HG02981 (cell line): ENCODE measurements at regions not wholly inside any gene's neighbourhood (a gene's known extent, or its start where the extent isn't known, plus 50 kb on each side); places are given as distances from the start of the nearest gene placed in this dataset.

ENCODE experiments used
- ATAC-seq: cut with Tn5 transposase; IDR thresholded peaks from one replicate; pipeline ENCODE4 v1.9.1; 2021; ENCODE audit warnings: mild to moderate bottlenecking, moderate library complexity; ENCODE audit not compliant: unreplicated experiment

DNA sequence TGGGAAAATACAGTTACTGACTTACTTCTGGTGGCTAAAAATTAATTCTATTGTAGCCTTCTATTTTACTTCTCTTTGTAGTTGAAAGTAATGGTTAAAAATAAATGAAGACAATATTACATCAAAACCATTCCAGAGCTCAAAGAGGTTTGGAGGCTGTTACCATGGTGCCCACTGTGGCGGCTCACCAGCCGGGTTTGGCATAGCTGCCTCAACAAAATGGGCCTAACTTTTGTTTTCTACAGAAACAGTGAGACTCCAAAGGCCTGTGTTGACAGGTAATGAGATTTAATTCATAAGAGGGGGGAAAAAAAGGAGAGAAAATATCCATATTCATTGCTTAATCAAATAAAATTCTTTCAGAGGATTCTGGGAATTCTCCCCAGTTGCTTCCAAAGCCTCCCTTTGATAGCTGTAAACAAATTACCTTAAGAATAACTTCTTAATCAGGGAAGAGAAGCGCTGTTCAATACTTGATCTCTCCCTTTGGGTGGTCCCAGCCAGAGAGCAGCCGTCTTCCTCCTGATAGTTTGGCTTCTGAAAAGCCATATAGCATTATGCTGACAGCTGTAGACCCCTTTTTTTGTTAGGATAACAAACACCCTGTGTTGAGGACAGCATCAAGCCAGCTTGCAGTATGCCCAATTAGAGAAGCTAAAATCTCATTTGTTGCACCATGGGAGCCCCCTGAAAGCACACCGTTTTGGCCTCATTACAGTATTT, 266.8 kb downstream of the NEDD1 start:
- ATAC-seq, result no peak

GRCh38 chr12:97177481-97177880, 270.4 kb downstream of the NEDD1 start:
- no peak for ATAC-seq

DNA sequence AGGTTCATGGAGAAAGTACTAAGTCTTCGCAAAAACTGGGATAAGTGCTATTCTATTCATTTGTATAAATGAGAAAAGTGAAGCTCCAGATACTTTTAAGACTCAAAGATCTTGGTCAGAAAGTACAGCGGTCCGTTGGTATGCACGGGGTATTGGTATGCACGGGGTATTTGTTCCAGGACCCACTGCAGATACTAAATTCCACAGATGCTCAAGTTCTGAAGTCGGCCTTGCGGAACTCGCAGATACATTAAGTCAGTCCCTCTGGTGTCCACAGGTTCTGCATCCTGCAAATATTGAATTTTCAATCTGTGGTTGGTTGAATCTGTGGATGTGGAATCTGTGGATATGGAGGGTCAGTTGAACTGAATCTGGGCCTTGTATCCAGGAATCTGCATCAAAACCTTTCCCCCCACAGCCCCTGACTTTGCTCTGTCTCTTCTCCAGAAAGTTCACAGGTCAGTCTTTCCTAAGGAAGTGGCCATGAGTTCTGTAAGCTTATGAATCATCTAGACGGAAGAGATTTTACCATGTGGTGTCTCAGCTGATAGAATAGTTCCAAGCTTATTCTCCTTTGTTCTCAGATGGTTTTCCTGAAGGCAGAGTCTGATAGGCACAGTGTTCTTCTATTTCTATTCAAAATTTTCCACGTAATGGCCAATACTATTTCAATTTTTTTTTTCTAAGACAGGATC, 274.7 kb downstream of the NEDD1 start:
- no peak for ATAC-seq

DNA sequence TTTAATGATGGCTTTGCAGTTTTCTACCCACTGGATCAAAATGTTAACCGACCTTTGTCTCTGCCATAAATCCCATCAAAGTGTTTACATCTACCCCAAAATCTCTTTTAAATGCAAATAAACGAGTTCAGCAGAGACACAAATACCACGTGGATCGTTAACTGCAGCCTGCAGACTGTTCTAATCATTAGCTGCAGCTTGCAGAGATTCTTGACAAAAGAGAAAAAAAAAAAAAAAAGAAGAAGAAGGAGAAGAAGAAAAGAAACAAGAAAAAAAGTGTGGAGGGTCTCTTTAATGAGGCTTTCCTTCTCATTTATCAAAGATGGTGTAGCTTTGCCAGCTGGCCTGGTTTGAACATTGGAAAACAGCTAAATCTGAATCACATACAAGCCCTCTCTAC, 275.7 kb downstream of the NEDD1 start:
- no peak for ATAC-seq

DNA sequence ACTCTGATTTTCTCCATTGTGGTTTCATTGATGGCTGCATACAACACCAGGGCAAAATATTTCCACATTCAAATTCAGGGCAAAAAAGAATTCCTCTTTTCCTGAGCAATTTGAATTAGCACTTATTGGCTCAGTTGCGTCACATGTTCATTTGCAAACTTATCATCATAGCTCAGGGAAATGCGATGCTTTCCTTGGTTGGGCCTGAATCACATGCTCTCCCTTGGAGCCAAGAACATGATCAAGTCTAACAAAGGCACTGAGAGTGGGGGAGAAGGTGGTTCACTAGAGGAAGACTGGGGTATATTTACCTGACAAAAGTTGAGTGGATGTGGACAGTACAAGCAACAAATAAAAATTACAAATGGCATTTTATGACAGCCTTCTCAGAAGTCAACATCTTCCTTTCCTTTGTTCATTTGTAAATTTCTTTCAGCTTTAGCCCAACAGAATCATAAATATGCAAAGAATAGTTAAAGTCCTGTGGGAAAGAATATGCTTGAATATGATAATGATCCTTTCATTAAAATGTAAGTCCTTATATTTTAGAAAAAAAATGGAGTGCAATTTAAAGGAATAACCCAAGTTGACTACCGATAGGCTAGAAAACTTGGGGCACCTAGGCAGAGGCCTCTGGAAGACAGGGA, 277.2 kb downstream of the NEDD1 start:
- no peak for ATAC-seq

DNA sequence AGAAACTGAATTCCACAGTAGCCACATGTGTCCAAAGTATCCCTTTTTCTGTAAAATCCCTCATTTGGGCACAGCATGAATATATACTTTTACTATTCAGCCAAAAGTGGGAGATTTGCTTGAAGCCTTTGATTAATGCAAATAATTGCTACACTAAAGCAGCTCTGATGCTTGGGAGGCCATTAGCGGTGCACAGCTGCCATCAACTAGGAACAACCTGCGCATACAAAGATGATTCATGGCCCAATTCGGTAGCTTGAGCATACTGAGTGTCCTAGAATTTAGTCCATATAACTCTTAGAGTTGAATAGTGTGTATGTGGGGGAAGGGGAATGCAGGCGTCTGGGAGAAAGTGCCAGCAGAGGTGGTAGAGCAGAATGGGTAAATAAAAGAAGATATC, 277.0 kb upstream of the RMST start:
- no peak for ATAC-seq

GRCh38 chr12:97194546-97194945, 268.1 kb upstream of the RMST start:
- ATAC-seq, result no peak

DNA sequence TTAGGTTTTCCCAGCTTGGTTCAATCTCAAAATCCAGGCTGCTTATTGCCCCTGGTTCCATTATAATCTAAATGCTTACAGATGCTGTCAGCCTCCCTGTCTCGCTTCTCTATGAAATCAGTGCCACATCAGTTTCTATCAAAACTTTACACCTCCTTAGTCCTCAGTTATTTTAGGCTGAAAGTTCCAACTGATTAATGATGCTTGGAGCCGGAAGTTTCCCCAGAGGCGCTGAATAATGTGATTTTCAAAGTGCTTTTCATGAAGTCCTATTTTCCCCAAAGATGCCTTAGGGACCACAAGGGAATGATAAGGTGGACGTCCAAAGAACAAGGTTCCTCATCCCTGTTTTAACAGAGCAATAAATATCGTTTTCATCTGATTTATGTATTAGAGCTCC, 262.4 kb upstream of the RMST start:
- ATAC-seq, result no peak

DNA sequence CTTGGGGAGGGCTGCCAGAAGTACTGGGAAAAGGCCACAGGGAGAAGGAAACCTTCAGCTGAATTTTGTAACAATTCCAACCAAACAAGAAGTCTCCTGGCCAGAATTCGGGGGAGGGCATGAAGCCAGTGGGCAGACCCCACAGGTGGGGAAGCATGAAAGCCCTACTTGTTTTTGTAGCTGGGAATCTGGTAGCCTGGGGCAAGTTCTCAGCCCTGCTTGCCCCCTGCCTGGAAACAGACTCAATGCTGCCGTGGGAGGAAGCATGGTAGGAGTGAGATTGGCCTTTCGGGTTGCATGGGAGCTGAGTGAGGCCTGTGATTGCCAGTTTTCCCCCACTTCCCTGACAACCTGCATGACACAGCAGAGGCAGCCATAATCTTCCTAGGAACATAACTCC, 259.2 kb upstream of the RMST start:
- ATAC-seq, result no peak

DNA sequence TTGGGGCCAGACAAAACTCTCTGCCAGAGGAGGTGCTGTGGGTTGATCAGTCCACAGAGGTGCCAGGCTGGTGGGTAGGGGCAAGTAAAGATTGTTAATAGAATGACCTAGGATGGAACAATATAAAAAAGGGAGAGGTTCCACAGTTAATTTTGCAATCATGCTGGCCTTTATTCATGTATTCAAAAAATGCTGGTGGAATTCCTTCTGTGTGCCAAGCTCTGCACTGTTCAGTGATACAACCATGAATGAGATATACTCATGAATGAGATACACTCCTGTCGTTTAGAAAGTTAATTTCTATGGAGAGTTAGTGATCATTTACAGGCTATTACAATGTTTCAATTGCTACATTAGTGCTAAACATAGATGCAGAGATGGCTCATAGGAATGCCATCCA, 252.6 kb upstream of the RMST start:
- no peak for ATAC-seq

- ATAC-seq, result no peak
Observed at GRCh38 chr12:97211416-97211930, 251.1 kb upstream of the RMST start.

DNA sequence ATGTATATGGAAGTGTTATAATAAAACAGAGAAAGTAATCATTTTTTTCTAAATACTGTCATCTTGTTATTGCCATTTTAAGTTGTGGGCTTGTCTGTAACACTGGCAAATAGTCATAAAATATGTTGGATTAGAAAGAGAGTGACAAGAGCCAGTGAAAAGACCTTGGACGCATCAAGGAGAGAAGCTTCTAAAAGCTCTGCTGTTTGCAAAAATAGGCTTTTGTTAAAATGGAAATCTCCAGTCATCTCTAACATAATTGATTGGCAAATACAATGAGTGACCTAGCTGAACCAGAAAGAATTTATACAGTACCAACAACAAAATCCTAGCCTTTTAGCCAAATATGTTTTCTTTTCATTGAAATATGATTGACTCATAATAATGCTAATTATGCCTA, 245.8 kb upstream of the RMST start:
- ATAC-seq, result no peak

DNA sequence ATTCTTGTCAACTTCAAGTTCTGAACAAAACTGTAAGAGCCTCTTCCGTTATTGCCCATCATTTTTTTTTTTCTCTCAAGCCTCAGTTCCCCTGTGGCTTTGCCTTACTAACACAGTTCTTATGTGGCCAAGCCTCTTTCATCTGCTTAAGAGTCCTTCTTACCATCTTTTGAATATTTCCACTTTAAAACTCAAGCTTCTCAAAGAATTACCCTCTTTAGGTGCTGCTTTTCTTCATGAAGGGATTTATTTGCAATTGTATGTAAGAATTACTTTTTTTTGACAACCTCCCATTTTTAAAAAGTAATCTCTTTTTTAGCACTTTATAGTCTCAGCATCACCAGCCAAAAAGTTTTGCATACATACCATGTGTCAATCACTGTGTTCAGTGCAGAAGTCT, 240.2 kb upstream of the RMST start:
- ATAC-seq, result no peak

GRCh38 chr12:97223419-97223818, 239.2 kb upstream of the RMST start:
- ATAC-seq, result no peak

DNA sequence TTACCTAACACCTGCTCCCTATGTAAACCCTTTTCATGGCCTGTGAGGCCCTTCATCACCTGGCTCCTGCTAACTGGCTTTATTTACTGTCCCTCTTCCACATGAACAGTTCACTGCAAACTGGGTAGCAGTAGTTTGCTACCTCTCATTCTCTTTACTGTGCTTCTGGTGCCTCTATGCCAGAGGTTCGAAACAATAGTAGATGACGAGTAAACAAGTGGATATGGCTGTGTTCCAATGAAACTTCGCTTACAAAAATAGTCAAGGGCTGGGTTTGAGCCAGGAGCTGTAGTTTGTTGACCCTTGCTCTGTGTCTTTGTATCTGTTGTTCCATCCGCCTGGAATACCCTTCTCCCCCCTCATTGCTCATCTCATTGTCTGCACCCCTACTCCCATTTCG, 233.6 kb upstream of the RMST start:
- ATAC-seq, result no peak

- no peak for ATAC-seq
Observed at GRCh38 chr12:97235102-97235501, 227.5 kb upstream of the RMST start.

DNA sequence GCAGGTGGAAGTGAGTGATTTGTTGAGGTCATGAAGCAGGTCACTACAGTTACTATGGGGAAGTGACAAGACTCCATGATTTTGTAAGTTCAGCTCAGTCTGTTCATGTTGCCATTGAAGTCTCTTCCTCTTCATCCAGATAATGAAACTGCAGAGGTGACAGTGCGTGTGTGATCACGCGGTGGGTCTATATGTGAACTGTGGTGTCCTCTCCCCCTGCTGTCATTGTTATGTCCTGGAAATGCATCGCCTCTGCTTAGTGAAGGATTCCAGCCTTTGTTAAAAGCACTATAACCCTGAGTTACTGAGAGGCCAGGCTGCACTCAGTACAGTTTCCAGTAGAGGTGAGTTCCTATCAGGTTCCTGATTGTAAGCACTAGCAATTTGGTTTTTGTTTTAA, 216.2 kb upstream of the RMST start:
- no peak for ATAC-seq

GRCh38 chr12:97250483-97250882, 212.1 kb upstream of the RMST start:
- ATAC-seq, result no peak

GRCh38 chr12:97257726-97258125, 204.9 kb upstream of the RMST start:
- ATAC-seq, result no peak

DNA sequence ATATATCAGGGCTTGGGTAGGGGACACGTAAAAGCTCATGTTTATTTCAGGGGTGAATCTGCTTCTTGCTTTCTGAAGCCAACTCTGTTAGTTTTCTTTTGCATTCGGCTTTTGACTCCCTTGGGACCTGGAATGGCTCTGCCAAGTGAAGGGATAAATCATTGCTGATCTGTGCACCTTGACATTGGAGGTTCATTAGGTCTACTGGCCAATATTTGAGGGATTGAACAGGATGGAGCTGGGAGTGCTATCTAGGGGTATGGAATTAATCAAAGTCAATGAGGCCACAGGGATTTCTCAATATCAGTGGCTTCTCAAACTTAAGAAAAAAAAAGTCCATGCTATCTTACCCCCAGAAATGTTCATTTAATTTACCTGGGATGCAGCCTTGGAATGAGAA, 203.5 kb upstream of the RMST start:
- no peak for ATAC-seq

- no peak for ATAC-seq
Observed at GRCh38 chr12:97260786-97261185, 201.8 kb upstream of the RMST start.

DNA sequence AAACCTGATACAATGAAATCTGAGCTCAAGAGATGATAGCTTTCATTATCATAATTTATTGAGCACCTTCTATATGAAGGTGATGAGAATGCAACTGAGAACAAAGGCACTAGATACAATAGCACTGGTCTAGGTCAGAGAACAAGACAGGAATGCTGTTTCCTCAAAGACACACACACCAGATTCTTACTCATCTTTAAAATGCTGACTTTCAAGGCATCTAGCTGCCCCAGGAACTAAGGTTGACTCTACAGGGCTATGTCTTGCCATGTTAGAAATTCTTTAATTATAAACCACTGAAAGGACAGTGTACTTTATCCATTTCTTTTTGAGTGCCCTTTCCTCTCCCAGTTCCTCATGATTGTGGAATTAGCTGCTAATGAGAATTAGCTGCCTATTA, 195.4 kb upstream of the RMST start:
- ATAC-seq, result no peak
